Activated CD8-positive, alpha-beta T cell treated with anti-CD3 and anti-CD28 coated beads for 36 hours (primary cell): ENCODE measurements at regions not wholly inside any gene's neighbourhood (a gene's known extent, or its start where the extent isn't known, plus 50 kb on each side); places are given as distances from the start of the nearest gene placed in this dataset.
A peak's percentile ranks its signal among the peaks of the same experiment; 100 is the strongest.
"Not testable (repeated sequence)": the region's sequence is repeated elsewhere in the genome, so short reads cannot be mapped to it uniquely, and the experiment has no call there.

ENCODE experiments used
- ATAC-seq: fragments of 200-7000 bp; cut with Tn5 transposase; one replicate; pipeline ENCODE4 v1.10.0; 2021; ENCODE audit warnings: mild to moderate bottlenecking, moderate library complexity
- CTCF ChIA-PET: fragments of 350-600 bp; sonication (Branson Sonifier 250); formaldehyde crosslinking; loops from one replicate; lab custom pipeline; 2021; ENCODE audit warnings: antibody characterized with exemption; lab: Charles Lee
- POLR2A ChIA-PET: fragments of 350-600 bp; sonication (Branson Sonifier 250); formaldehyde crosslinking; loops from one replicate; lab custom pipeline; 2021; ENCODE audit warnings: antibody characterized with exemption; lab: Charles Lee
- DNase-seq: peaks from one replicate; pipeline ENCODE4 v3.0.0-alpha.2; 2020
- H3K27ac Mint-ChIP-seq: one replicate; pipeline ENCODE4 v1.8.0; 2021; ENCODE audit warnings: mild to moderate bottlenecking, mixed read lengths
- H3K27me3 Mint-ChIP-seq: one replicate; pipeline ENCODE4 v1.8.0; 2021; ENCODE audit warnings: mixed read lengths
- H3K36me3 Mint-ChIP-seq: one replicate; pipeline ENCODE4 v1.8.0; 2021; ENCODE audit warnings: low read depth, mixed read lengths
- H3K4me1 Mint-ChIP-seq: one replicate; pipeline ENCODE4 v1.8.0; 2021; ENCODE audit warnings: low read depth, mixed read lengths
- H3K4me3 Mint-ChIP-seq: one replicate; pipeline ENCODE4 v1.8.0; 2021; ENCODE audit warnings: mild to moderate bottlenecking, moderate library complexity, mixed read lengths
- H3K9me3 Mint-ChIP-seq: one replicate; pipeline ENCODE4 v1.8.0; 2021; ENCODE audit warnings: mixed read lengths
- intact Hi-C: fragments of 100-400 bp; cut with micrococcal nuclease; formaldehyde crosslinking; loops from one replicate; pipeline ENCODE4 v1.10.0; 2022
- TF ChIP-seq, protein P1 (sequence below): fragments of 200-600 bp; IDR thresholded peaks from one replicate; pipeline ENCODE4 v1.8.0; 2022; ENCODE audit warnings: antibody characterized with exemption, mild to moderate bottlenecking

DNA sequence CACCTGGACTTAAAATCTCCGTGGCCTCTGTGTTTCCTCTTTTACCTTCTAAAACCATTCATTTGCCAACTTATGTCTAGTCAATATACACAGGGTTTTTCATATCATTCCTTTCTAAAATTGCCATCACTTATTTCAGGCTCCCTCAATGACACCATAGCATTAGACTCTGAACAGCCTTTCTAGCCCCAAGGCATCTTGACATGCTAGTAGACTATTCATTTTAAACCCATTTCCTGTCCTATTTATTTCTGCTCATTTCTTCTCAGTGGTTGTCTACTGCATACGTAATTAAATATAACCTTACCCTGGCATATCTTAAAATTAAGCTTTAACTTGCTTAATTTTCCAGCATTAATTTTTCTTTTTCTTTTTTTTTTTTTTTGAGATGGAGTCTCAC is 83.2 kb downstream of the PHAX start:
- Mint-ChIP-seq H3K27me3 (no peaks in the 10 kb centered on the region), H3K36me3 (no peaks in the 10 kb centered on the region), H3K27ac (no peak overlapping the region), H3K4me1 (peaks cover 18% of the 10 kb centered on the region), H3K9me3 (no peaks in the 10 kb centered on the region), H3K4me3 (no peak overlapping the region)
- DNase-seq, result no peak
- ChIA-PET CTCF (interaction anchor here (1.0 to 13.6 kb wide), 3 partner anchors 8 to 94 kb away, joined by 3 to 277 read pairs (median 26); partner anchors contain the start of gene LMNB1), POLR2A (interaction anchor here (0.8 to 5.3 kb wide), 3 partner anchors 8 to 122 kb away, joined by 3 to 69 read pairs (median 3); partner anchors contain the start of gene LMNB1)
- intact Hi-C loops, result no loop called here
- TF ChIP-seq, protein P1, sequence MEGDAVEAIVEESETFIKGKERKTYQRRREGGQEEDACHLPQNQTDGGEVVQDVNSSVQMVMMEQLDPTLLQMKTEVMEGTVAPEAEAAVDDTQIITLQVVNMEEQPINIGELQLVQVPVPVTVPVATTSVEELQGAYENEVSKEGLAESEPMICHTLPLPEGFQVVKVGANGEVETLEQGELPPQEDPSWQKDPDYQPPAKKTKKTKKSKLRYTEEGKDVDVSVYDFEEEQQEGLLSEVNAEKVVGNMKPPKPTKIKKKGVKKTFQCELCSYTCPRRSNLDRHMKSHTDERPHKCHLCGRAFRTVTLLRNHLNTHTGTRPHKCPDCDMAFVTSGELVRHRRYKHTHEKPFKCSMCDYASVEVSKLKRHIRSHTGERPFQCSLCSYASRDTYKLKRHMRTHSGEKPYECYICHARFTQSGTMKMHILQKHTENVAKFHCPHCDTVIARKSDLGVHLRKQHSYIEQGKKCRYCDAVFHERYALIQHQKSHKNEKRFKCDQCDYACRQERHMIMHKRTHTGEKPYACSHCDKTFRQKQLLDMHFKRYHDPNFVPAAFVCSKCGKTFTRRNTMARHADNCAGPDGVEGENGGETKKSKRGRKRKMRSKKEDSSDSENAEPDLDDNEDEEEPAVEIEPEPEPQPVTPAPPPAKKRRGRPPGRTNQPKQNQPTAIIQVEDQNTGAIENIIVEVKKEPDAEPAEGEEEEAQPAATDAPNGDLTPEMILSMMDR, result no peak
- no peak for ATAC-seq

DNA sequence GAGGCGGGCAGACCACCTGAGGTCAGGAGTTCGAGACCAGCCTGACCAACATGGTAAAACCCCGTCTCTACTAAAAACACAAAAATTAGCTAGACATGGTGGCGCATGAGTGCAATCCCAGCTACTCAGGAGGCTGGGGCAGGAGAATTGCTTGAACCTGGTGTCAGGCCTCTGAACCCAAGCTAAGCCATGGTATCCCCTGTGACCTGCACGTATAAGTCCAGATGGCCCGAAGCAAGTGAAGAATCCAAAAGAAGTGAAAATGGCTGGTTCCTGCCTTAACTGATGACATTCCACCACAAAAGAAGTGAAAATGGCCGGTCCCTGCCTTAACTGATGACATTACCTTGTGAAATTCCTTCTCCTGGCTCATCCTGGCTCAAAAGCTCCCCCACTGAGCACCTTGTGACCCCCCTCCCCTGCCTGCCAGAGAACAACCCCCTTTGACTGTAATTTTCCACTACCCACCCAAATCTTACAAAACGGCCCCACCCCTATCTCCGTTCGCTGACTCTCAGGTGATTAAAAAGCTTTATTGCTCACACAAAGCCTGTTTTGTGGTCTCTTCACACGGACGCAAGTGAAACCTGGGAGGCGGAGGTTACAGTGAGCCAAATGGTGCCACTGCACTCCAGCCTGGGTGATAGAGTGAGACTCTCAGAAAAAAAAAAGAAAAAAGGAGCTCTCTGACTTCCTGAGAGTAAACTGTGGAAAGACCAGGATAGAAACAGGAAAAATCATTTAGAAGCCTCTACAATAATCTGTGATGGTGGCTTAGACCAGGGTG is 84.1 kb downstream of the PHAX start:
- not testable (repeated sequence) for H3K36me3 Mint-ChIP-seq, H3K9me3 Mint-ChIP-seq, H3K27me3 Mint-ChIP-seq
- peaks cover 24% of the 10 kb centered on the region for H3K4me1 Mint-ChIP-seq
- peak; percentile 88 for DNase-seq
- ATAC-seq, result peak; percentile 87
- CTCF ChIA-PET, result interaction anchor here (0.9 to 13.6 kb wide), 4 partner anchors 9 to 121 kb away, joined by 3 to 277 read pairs (median 14); partner anchors contain the start of gene LMNB1
- intact Hi-C loops, result loop anchor here (5.0 kb wide), 1 partner anchor 62 kb away; no protein-coding TSS in a partner anchor
- H3K27ac Mint-ChIP-seq, result peak overlapping the region; percentile 89
- POLR2A ChIA-PET, result interaction anchor here (0.6 to 5.3 kb wide), 4 partner anchors 9 to 122 kb away, joined by 3 to 69 read pairs (median 4); partner anchors contain the start of gene LMNB1
- H3K4me3 Mint-ChIP-seq, result peak overlapping the region; percentile 50

DNA sequence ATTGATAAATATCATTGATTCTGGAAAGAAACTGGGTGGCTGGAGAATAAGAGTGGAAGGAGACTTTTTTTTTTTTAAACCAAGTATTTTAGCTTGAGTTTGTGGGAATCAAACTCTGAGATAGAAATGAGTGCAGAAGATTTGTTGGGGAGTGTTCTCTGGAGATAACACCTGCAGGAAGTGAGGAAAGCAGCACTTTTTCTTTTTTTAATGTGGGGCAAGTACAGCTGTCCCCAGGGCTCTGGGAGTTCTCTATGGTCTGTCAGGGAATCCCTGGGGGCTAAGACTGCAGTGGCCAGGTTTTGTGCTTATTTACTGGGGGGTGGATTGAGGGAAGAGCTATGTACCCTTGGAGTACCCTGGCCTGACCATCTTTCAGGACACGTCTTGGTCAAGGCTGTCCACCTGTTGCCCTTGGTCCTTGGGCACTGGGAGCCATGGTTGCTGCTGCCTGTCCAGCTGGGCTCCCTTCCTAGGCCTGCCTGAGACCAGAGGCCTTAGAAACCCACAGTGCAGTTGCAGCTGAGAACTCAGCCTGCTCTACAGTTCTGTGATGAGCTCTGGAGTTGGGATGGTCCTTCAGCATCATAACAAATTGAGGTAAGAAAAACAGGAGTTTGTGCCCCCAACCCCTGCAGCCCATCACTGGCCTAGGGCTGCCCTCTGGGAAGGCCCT is 85.8 kb downstream of the PHAX start:
- Mint-ChIP-seq H3K9me3 (no peaks in the 10 kb centered on the region), H3K36me3 (no peaks in the 10 kb centered on the region), H3K4me3 (no peak overlapping the region), H3K4me1 (peaks cover 24% of the 10 kb centered on the region), H3K27me3 (no peaks in the 10 kb centered on the region), H3K27ac (no peak overlapping the region)
- POLR2A ChIA-PET, result interaction anchor here (5.3 kb wide), 1 partner anchor 92 kb away, joined by 69 read pairs; the partner anchor contains the start of gene LMNB1
- CTCF ChIA-PET, result interaction anchor here (0.8 to 4.1 kb wide), 3 partner anchors 11 to 93 kb away, joined by 3 to 26 read pairs (median 4); no protein-coding TSS in a partner anchor
- ATAC-seq (no peak), DNase-seq (no peak)
- TF ChIP-seq, protein P1, result no peak
- intact Hi-C loops, result loop anchor here (5.0 kb wide), 1 partner anchor 61 kb away; no protein-coding TSS in a partner anchor

DNA sequence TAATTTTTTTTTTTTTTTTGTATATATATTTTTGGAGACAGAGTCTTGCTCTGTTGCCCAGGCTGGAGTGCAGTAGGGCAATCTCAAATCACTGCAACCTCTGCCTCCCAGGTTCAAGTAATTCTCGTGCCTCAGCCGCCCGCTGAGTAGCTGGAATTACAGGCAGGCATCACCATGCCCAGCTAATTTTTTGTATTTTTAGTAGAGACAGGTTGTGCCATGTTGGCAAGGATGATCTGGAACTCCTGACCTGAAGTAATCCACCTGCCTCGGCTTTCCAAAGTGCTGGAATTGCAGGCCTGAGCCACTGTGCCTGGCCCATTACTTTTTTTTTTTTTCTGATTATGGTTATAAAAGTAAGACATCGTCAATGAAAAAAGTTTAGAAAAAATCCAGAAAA is 84.0 kb upstream of the LMNB1 start:
- TF ChIP-seq, protein P1, result no peak
- ATAC-seq (no peak), DNase-seq (no peak)
- Mint-ChIP-seq H3K4me1 (peaks cover 10% of the 10 kb centered on the region), H3K27me3 (no peaks in the 10 kb centered on the region), H3K9me3 (no peaks in the 10 kb centered on the region), H3K4me3 (no peak overlapping the region), H3K27ac (no peak overlapping the region), H3K36me3 (no peaks in the 10 kb centered on the region)
- ChIA-PET POLR2A (interaction anchor here (0.6 kb wide), 2 partner anchors 24 to 136 kb away, joined by 3 to 6 read pairs; no protein-coding TSS in a partner anchor), CTCF (interaction anchor here (1.3 kb wide), 2 partner anchors 17 to 87 kb away, joined by 3 to 5 read pairs; no protein-coding TSS in a partner anchor)
- intact Hi-C loops, result no loop called here

DNA sequence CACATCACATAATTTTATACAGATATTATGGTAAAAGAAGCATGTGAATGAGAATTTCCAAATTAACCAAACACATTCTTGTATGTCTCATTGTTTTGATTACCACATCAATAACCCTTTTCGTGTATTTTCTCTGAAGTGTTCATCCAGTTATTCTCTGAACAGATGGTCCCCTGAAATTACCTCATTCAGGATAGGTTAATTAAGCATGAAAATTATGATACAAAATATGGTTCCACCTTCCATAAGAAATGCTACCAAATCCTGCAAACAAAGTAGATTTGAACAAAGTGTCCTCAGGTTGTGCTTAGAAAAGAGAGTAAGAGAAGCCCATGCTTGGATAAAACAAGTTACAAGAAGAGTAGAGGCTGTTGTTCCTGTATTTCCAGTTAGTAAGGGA is 83.1 kb upstream of the LMNB1 start:
- H3K4me1 Mint-ChIP-seq, result peaks cover 10% of the 10 kb centered on the region
- TF ChIP-seq, protein P1, result no peak
- no peaks in the 10 kb centered on the region for H3K27me3 Mint-ChIP-seq
- H3K36me3 Mint-ChIP-seq, result no peaks in the 10 kb centered on the region
- H3K9me3 Mint-ChIP-seq, result no peaks in the 10 kb centered on the region
- ChIA-PET CTCF (interaction anchor here (1.3 kb wide), 2 partner anchors 18 to 86 kb away, joined by 3 to 5 read pairs; no protein-coding TSS in a partner anchor), POLR2A (no interaction called here)
- ATAC-seq (no peak), DNase-seq (no peak)
- intact Hi-C loops, result no loop called here
- H3K27ac Mint-ChIP-seq, result no peak overlapping the region
- no peak overlapping the region for H3K4me3 Mint-ChIP-seq
